Esophagus muscularis mucosa (tissue), 4 donors: ENCODE measurements at regions not wholly inside any gene's neighbourhood (a gene's known extent, or its start where the extent isn't known, plus 50 kb on each side); places are given as distances from the start of the nearest gene placed in this dataset.
A peak's percentile ranks its signal among the peaks of the same experiment; 100 is the strongest.

Experiments
- DNase-seq: peaks from one replicate; pipeline ENCODE4 v3.0.0-alpha.2; 2017; ENCODE audit errors: extremely low spot score
- H3K27ac ChIP-seq, 4 donors: fragments of 200-600 bp; sonication (generic); replicated peaks in 1 of 4; 1 replicate in 3 of 4; 2 replicates in 1 of 4; pipeline ENCODE4 v1.5.1; 2016 to 2019; ENCODE audit warnings: mild to moderate bottlenecking in 1 of 4
- H3K27me3 ChIP-seq, 4 donors: fragments of 200-600 bp; sonication (generic); one replicate each; pipeline versions ENCODE4 v1.5.1 to v1.6.0; 2016 to 2019
- H3K36me3 ChIP-seq, 4 donors: fragments of 200-600 bp; sonication (generic); one replicate each; pipeline ENCODE4 v1.5.1; 2016 to 2019
- H3K4me1 ChIP-seq, 4 donors: fragments of 200-600 bp; sonication (generic); one replicate each; pipeline ENCODE4 v1.5.1; 2016 to 2019
- H3K4me3 ChIP-seq, 4 donors: fragments of 200-600 bp; sonication (generic); 1 replicate in 2 of 4; 2 replicates in 2 of 4; pipeline ENCODE4 v1.5.1; 2016 to 2019; ENCODE audit warnings: mild to moderate bottlenecking in 4 of 4, moderate library complexity in 1 of 4
- H3K9me3 ChIP-seq, 4 donors: fragments of 200-600 bp; sonication (generic); 1 replicate in 3 of 4; 2 replicates in 1 of 4; pipeline ENCODE4 v1.5.1; 2016 to 2019
- EP300 ChIP-seq: sonication (generic); formaldehyde crosslinking; IDR thresholded peaks from one replicate; pipeline ENCODE4 v1.6.1; 2017; ENCODE audit warnings: antibody characterized with exemption
- POLR2A ChIP-seq: fragments of 450-650 bp; IDR thresholded peaks from one replicate; pipeline ENCODE4 v1.6.1; 2017; ENCODE audit warnings: antibody characterized with exemption, moderate library complexity, mild to moderate bottlenecking, low read depth
- POLR2AphosphoS5 ChIP-seq, 2 donors: sonication (generic); formaldehyde crosslinking; IDR thresholded peaks; one replicate each; pipeline ENCODE4 v1.6.1; 2017; ENCODE audit warnings: antibody characterized with exemption in 2 of 2
- WGBS: methylation state at CpG from one replicate; pipeline ENCODE4 v1.1.5; 2018; 5-methylcytosine and 5-hydroxymethylcytosine counted together
- intact Hi-C: fragments of 100-400 bp; cut with DNase I; formaldehyde crosslinking; loops from one replicate; pipeline ENCODE4 v1.15.1; 2023
- TF ChIP-seq, protein P1 (sequence below), 3 experiments: fragments of 200-600 bp in 2 of 3; fragments of 450-650 bp in 1 of 3; sonication (generic) in 2 of 3; IDR thresholded peaks; one replicate each; pipeline ENCODE4 v1.5.1; 2017 to 2019; ENCODE audit warnings: antibody characterized with exemption in 3 of 3, mild to moderate bottlenecking in 2 of 3, moderate library complexity in 1 of 3

GRCh38 chr20:18972251-18972876, 158.8 kb downstream of the SCP2D1 start:
- WGBS = 96% methylated on average over 3 of the region's 3 CpGs
- Histone ChIP-seq H3K36me3 (no peaks in the 10 kb centered on the region), H3K27me3 (no peaks in the 10 kb centered on the region), H3K27ac (peak overlapping the region in 1 of 4 donors; percentile 37), H3K4me3 (no peak overlapping the region), H3K4me1 (peaks cover 0 to 9% (median 2%) of the 10 kb centered on the region in 4 donors), H3K9me3 (no peaks in the 10 kb centered on the region)
- TF ChIP-seq EP300 = no peak
- TF ChIP-seq POLR2AphosphoS5 (IDR thresholded peaks at IDR 0.05) = no peak
- TF ChIP-seq, protein P1, sequence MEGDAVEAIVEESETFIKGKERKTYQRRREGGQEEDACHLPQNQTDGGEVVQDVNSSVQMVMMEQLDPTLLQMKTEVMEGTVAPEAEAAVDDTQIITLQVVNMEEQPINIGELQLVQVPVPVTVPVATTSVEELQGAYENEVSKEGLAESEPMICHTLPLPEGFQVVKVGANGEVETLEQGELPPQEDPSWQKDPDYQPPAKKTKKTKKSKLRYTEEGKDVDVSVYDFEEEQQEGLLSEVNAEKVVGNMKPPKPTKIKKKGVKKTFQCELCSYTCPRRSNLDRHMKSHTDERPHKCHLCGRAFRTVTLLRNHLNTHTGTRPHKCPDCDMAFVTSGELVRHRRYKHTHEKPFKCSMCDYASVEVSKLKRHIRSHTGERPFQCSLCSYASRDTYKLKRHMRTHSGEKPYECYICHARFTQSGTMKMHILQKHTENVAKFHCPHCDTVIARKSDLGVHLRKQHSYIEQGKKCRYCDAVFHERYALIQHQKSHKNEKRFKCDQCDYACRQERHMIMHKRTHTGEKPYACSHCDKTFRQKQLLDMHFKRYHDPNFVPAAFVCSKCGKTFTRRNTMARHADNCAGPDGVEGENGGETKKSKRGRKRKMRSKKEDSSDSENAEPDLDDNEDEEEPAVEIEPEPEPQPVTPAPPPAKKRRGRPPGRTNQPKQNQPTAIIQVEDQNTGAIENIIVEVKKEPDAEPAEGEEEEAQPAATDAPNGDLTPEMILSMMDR (IDR thresholded peaks at IDR 0.05) = no peak
- TF ChIP-seq POLR2A = no peak
- intact Hi-C loops = no loop called here
- DNase-seq = peak; percentile 29

DNA sequence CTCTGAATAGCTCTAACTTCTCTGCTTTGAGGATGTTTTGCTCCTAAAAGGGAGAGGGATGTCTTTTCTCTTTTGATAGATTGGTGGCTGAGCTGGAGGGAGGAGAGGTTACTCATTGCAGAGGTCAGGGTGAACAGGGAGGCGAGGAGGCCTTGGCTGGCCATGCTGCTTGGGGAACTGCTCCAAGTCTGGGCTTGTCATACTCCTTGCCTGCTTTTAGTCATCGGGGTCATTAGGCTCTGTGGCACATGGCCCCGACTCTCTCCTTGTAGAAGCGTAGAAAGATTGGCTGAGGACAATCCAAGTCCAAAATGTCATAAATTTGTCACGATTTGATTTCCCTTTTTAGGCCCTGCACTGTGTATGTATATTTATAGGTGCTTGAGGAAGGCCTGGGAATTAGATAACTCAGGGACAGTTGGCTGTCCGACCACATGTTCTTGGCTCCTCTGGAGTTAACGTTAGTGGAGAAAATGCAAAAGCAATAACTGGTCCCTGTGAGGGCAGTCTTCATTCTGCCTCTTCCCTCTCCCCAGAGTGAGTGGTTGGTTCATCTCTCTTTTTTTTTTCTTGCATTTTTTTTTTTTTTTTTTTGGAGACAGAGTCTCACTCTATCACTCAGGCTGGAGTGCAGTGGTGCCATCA, 160.1 kb downstream of the SCP2D1 start:
- H3K4me1 ChIP-seq = peaks cover 0 to 9% (median 2%) of the 10 kb centered on the region in 4 donors
- H3K4me3 ChIP-seq = no peak overlapping the region
- peak overlapping the region in 2 of 4 donors; percentile 3 to 37 for H3K27ac ChIP-seq
- TF ChIP-seq POLR2A (no peak), EP300 (no peak), POLR2AphosphoS5 (IDR thresholded peaks at IDR 0.05) (no peak)
- TF ChIP-seq, protein P1 (IDR thresholded peaks at IDR 0.05) = no peak
- WGBS = 55% methylated on average over 7 of the region's 7 CpGs
- DNase-seq = peak; percentile 95
- intact Hi-C loops = no loop called here
- no peaks in the 10 kb centered on the region for H3K36me3 ChIP-seq
- H3K9me3 ChIP-seq = no peaks in the 10 kb centered on the region
- H3K27me3 ChIP-seq = no peaks in the 10 kb centered on the region

- H3K36me3 ChIP-seq = no peaks in the 10 kb centered on the region
- H3K4me1 ChIP-seq = peaks cover 0 to 9% (median 2%) of the 10 kb centered on the region in 4 donors
- H3K9me3 ChIP-seq = no peaks in the 10 kb centered on the region
- H3K27me3 ChIP-seq = no peaks in the 10 kb centered on the region
- DNase-seq = no peak
- no peak overlapping the region for H3K27ac ChIP-seq
- intact Hi-C loops = no loop called here
- 88% methylated on average over 1 of the region's 1 CpG for WGBS
- H3K4me3 ChIP-seq = no peak overlapping the region
- TF ChIP-seq POLR2AphosphoS5 (IDR thresholded peaks at IDR 0.05) = no peak
- TF ChIP-seq, protein P1 (IDR thresholded peaks at IDR 0.05) = no peak
- TF ChIP-seq POLR2A = no peak
- TF ChIP-seq EP300 = no peak
Observed at GRCh38 chr20:18974660-18975059, 161.1 kb downstream of the SCP2D1 start.

- H3K9me3 ChIP-seq = no peaks in the 10 kb centered on the region
- no peak for DNase-seq
- H3K4me3 ChIP-seq = no peak overlapping the region
- H3K27ac ChIP-seq = no peak overlapping the region
- no peaks in the 10 kb centered on the region for H3K27me3 ChIP-seq
- H3K4me1 ChIP-seq = peaks cover 0 to 9% (median 2%) of the 10 kb centered on the region in 4 donors
- intact Hi-C loops = no loop called here
- H3K36me3 ChIP-seq = no peaks in the 10 kb centered on the region
- no peak for TF ChIP-seq EP300
- no peak for TF ChIP-seq POLR2A
- TF ChIP-seq POLR2AphosphoS5 (IDR thresholded peaks at IDR 0.05) = no peak
- whole genome bisulfite sequencing = 86% methylated on average over 2 of the region's 2 CpGs
Observed at GRCh38 chr20:18977441-18977840, 163.9 kb downstream of the SCP2D1 start.

GRCh38 chr20:18978311-18978710, 164.7 kb downstream of the SCP2D1 start:
- intact Hi-C loops = no loop called here
- 70% methylated on average over 2 of the region's 2 CpGs for WGBS
- no peak overlapping the region for H3K4me3 ChIP-seq
- DNase-seq = no peak
- H3K27me3 ChIP-seq = no peaks in the 10 kb centered on the region
- H3K27ac ChIP-seq = no peak overlapping the region
- peaks cover 0 to 2% (median 0%) of the 10 kb centered on the region in 4 donors for H3K4me1 ChIP-seq
- H3K36me3 ChIP-seq = no peaks in the 10 kb centered on the region
- H3K9me3 ChIP-seq = no peaks in the 10 kb centered on the region
- no peak for TF ChIP-seq POLR2AphosphoS5 (IDR thresholded peaks at IDR 0.05)
- TF ChIP-seq, protein P1 (IDR thresholded peaks at IDR 0.05) = no peak
- no peak for TF ChIP-seq EP300
- TF ChIP-seq POLR2A = no peak
